AG10803 (cell line): ENCODE measurements at regions not wholly inside any gene's neighbourhood (a gene's known extent, or its start where the extent isn't known, plus 50 kb on each side); places are given as distances from the start of the nearest gene placed in this dataset.

ENCODE experiments used
- DNase-seq: peaks from one replicate; pipeline ENCODE4 v3.0.0; 2010; ENCODE audit warnings: low read depth
- H3K4me3 ChIP-seq: 2 replicates; pipeline ENCODE4 v1.5.1; 2011; ENCODE audit warnings: mild to moderate bottlenecking, low read length, control low read depth
- TF ChIP-seq, protein P1 (sequence below): conservative IDR thresholded peaks from 2 replicates; pipeline ENCODE4 v1.5.1; 2011; ENCODE audit warnings: mild to moderate bottlenecking, low read length, control low read depth, inconsistent platforms

DNA sequence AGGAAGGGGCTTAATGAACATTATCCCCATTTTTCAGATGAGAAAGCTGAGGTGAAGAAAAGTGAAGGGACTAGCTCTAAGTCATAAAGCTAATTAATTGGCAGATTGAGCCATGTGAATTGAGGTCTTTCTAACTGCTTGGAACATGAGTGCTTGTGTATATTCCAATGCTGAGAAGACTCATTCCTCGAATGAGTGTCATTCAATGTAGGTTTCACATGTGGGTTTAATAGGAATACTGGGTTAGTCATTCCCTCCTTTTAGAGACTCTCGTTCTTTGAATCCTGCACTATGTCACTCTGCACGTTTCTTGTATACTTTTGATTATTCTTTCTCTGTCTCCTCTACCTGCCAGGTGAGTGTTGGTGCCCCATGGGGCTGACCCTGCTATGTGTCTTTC, 218.2 kb downstream of the HRH4 start:
- TF ChIP-seq, protein P1, sequence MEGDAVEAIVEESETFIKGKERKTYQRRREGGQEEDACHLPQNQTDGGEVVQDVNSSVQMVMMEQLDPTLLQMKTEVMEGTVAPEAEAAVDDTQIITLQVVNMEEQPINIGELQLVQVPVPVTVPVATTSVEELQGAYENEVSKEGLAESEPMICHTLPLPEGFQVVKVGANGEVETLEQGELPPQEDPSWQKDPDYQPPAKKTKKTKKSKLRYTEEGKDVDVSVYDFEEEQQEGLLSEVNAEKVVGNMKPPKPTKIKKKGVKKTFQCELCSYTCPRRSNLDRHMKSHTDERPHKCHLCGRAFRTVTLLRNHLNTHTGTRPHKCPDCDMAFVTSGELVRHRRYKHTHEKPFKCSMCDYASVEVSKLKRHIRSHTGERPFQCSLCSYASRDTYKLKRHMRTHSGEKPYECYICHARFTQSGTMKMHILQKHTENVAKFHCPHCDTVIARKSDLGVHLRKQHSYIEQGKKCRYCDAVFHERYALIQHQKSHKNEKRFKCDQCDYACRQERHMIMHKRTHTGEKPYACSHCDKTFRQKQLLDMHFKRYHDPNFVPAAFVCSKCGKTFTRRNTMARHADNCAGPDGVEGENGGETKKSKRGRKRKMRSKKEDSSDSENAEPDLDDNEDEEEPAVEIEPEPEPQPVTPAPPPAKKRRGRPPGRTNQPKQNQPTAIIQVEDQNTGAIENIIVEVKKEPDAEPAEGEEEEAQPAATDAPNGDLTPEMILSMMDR = no peak
- peak; percentile 7 for DNase-seq
- H3K4me3 ChIP-seq = no peak overlapping the region

DNA sequence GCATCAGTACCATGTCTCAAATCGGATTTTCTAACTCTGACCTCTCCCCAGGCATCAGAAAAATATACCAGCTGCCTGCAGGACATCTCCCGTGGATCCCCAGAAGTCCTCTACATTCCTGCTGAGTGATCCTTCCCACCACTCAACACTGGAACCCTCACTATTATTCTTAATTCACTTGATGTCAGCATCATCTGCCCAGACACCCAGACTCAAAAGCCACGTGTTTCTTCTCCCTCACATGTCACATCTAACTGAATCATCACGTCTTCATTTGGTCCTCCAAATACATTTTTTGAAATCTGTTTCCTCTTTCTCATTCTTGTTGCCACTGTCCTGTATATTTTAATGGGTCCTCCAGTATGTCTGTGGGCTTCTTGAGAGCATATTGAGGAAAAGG, 218.6 kb downstream of the HRH4 start:
- TF ChIP-seq, protein P1 = no peak
- DNase-seq = no peak
- no peak overlapping the region for H3K4me3 ChIP-seq

DNA sequence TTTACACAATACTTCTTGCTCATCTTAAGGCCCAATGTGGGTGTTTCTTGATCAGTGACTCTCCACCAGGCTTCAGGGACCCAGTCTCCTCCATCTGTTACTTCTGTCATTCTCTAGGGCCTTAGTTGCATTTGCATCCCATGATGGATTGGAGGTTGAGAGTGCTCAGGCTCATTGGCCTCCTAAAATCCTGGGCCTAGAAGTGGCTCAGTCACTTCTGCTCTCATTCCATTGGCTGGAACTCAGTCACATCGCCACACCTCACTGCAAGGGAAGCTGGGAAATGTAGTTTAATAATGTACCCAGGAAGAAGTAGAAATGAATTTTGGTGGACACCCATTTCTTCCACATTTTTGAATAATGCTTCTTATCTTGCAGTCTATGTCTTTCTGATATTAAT, 223.5 kb downstream of the HRH4 start:
- H3K4me3 ChIP-seq = no peak overlapping the region
- DNase-seq = no peak
- TF ChIP-seq, protein P1 = no peak

DNA sequence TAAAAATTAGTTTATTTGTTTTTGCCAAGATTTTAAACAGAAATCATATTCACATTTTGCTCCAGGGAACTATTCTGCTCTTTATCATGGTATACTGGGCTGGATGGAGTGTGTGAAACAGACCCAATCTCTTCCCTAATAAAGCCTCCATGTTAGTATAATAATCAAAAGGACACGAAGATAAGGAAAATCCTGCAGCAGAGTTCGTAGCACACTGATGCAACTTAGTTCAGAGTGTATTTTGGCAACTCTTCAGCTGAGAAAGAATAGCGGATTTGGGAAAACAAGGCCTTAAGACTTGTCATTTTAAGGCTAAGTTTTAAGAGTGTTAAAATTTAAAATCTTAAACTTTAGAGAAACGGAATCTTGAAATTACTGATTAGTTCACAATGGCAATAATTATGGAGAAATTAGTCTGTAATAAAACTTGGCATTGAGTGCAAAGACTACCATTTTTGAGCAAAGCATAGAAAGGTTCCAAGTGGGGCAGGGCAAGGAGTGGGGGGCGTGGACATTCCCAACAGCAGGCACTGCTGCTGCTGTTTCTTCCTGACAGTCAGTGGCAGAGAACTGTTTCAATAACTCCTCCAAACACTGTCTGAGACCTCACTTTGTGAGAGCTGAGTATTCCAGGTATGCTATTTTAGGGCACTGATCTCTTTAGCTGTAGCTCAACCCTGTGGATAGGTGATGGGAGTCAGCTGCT, 225.0 kb downstream of the HRH4 start:
- no peak overlapping the region for H3K4me3 ChIP-seq
- no peak for DNase-seq
- TF ChIP-seq, protein P1 = no peak

DNA sequence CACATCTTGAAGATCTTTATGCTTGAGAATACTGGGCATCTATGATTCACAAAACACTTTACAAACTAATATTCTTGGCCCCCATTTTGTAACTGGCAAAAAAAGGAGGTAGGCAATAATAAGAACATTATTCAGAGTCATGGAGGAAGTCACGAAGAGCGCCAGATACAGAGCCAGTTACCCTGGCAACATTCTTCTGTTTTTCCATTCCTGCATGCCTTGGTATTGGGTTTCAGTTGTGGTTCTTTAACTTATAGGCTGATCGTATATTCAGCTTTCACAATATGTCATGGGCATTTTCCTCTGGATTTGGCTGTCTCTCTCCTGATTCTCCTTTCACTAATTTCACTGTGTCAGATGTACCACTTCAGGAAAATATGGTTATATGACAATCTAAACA, 234.7 kb downstream of the HRH4 start:
- no peak for DNase-seq
- H3K4me3 ChIP-seq = no peak overlapping the region
- TF ChIP-seq, protein P1 = no peak

DNA sequence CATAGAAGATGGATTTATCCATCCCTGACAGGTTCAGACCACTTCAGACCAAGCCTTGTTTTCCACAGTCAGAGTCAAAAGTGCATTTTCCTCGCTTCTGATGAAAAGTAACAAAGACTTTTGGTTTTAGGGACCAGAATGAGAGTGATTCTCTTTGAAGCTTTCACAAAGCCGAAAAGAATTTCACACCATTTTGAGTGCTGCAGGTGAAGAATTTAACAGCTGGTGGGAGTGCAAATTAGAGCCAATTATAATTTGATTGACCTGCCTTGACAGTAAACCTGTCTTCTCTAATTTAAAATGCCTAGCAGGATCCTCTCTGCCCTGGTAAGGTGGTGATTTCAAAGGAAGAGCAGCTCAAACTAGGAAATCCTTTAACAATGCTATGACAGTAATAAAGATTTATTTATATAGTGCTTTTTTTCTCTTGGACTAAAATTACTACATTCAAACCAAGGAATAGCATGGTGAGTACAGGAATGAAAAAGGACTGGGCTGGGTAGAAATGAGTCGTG, 241.6 kb downstream of the HRH4 start:
- DNase-seq = no peak
- TF ChIP-seq, protein P1 = no peak
- H3K4me3 ChIP-seq = no peak overlapping the region

DNA sequence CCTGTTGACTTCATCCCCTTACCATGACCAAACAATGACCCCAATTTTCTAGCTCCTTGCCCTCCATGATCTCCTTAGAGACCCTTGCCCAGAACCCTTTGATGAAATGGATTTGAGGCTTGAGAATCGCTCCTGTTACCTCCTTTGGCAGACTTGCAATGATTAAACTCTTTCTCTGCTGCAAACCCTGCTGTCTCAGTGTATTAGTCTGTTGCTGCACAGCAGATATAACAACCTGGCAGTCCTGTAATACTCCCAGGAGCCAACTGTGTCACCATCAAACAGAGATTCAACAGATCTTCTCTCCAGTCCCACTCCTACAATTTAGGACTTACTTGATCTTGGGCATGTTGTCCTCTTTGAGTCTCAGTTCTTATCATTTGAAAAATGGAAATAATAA, 242.9 kb downstream of the HRH4 start:
- no peak for DNase-seq
- TF ChIP-seq, protein P1 = no peak

More for the DNA sequence above, 242.9 kb downstream of the HRH4 start:
- no peak overlapping the region for H3K4me3 ChIP-seq
